ENCODE measurements at regions not wholly inside any gene's neighbourhood (a gene's known extent, or its start where the extent isn't known, plus 50 kb on each side); places are given as distances from the start of the nearest gene placed in this dataset.

- TF ChIP-seq EZH2 (optimal IDR thresholded peaks at IDR 0.05; ENCODE audit: low read depth, low read length), result no peak
- TF ChIP-seq CTCF (IDR thresholded peaks at IDR 0.05; ENCODE audit: low read length), result no peak
Measured at GRCh38 chr13:65875031-65875430, 1355.1 kb downstream of the PCDH9 start.

Data from MM.1S (cell line).